ENCODE measurements at regions not wholly inside any gene's neighbourhood (a gene's known extent, or its start where the extent isn't known, plus 50 kb on each side); places are given as distances from the start of the nearest gene placed in this dataset.

- TF ChIP-seq TSHZ2 (CRISPR knock-in tag; IDR thresholded peaks at IDR 0.05) (no peak), ISL1 (CRISPR knock-in tag; IDR thresholded peaks at IDR 0.05) (peak; percentile 87)
- ATAC-seq: no peak
These were observed 447.4 kb downstream of the AEBP2 start for GRCh38 chr12:19886639-19887064.

- no peak for ATAC-seq
- TF ChIP-seq ZFP3 (CRISPR knock-in tag; IDR thresholded peaks at IDR 0.05): no peak
- no peak for TF ChIP-seq CSRNP3 (CRISPR knock-in tag; IDR thresholded peaks at IDR 0.05)
- no peak for TF ChIP-seq CSDC2 (CRISPR knock-in tag; IDR thresholded peaks at IDR 0.05)
- TF ChIP-seq PATZ1 (CRISPR knock-in tag; IDR thresholded peaks at IDR 0.05; ENCODE audit: borderline replicate concordance): no peak
- no peak for TF ChIP-seq SNAI2 (CRISPR knock-in tag; IDR thresholded peaks at IDR 0.05)
- no peak for TF ChIP-seq ZFP30 (CRISPR knock-in tag; IDR thresholded peaks at IDR 0.05)
- no peak for TF ChIP-seq ZNF8 (CRISPR knock-in tag; IDR thresholded peaks at IDR 0.05)
- no peak for TF ChIP-seq OSR1 (CRISPR knock-in tag; IDR thresholded peaks at IDR 0.05)
- TF ChIP-seq ZNF565 (CRISPR knock-in tag; conservative IDR thresholded peaks at IDR 0.05; ENCODE audit: low read depth): no peak
- TF ChIP-seq CREB5 (CRISPR knock-in tag; IDR thresholded peaks at IDR 0.05; ENCODE audit: low read depth): no peak
- no peak for TF ChIP-seq ZNF70 (CRISPR knock-in tag; IDR thresholded peaks at IDR 0.05)
- TF ChIP-seq ZC3H10 (CRISPR knock-in tag; IDR thresholded peaks at IDR 0.05): no peak
- TF ChIP-seq RARB (CRISPR knock-in tag; IDR thresholded peaks at IDR 0.05): no peak
- no peak for TF ChIP-seq TSHZ2 (CRISPR knock-in tag; IDR thresholded peaks at IDR 0.05)
- TF ChIP-seq BACH2 (CRISPR knock-in tag; IDR thresholded peaks at IDR 0.05; ENCODE audit: borderline replicate concordance): no peak
- no peak for TF ChIP-seq ESRRG (CRISPR knock-in tag; IDR thresholded peaks at IDR 0.05)
- TF ChIP-seq POU6F1 (CRISPR knock-in tag; IDR thresholded peaks at IDR 0.05; ENCODE audit: borderline replicate concordance, low read depth): no peak
- TF ChIP-seq TOX (CRISPR knock-in tag; IDR thresholded peaks at IDR 0.05; ENCODE audit: borderline replicate concordance): no peak
- TF ChIP-seq ISL1 (CRISPR knock-in tag; IDR thresholded peaks at IDR 0.05): no peak
These were observed 450.7 kb downstream of the AEBP2 start for GRCh38 chr12:19890024-19890423.

All from SK-N-SH treated with all-trans-retinoic acid at 6 μM for 48 hours (cell line).